GM23248 (cell line): ENCODE measurements at regions not wholly inside any gene's neighbourhood (a gene's known extent, or its start where the extent isn't known, plus 50 kb on each side); places are given as distances from the start of the nearest gene placed in this dataset.

Experiments
- DNase-seq: peaks from one replicate; pipeline ENCODE4 v3.0.0-alpha.2; 2015
- H2AFZ ChIP-seq: fragments of 200-600 bp; sonication (generic); 2 replicates; pipeline ENCODE4 v1.6.1; 2016; ENCODE audit warnings: antibody characterized with exemption
- H3F3A ChIP-seq: fragments of 200-600 bp; sonication (generic); 2 replicates; pipeline ENCODE4 v1.6.1; 2016; ENCODE audit warnings: mild to moderate bottlenecking, antibody characterized with exemption, mixed run types; ENCODE audit not compliant: insufficient read depth
- H3K27ac ChIP-seq: fragments of 200-600 bp; sonication (generic); 2 replicates; pipeline ENCODE4 v1.5.1; 2016; ENCODE audit warnings: mild to moderate bottlenecking
- H3K27me3 ChIP-seq: fragments of 200-600 bp; sonication (generic); replicated peaks from 2 replicates; pipeline ENCODE4 v1.6.1; 2016; ENCODE audit warnings: mild to moderate bottlenecking; ENCODE audit not compliant: insufficient read depth
- H3K36me3 ChIP-seq: fragments of 200-600 bp; sonication (generic); 2 replicates; pipeline ENCODE4 v1.6.1; 2016; ENCODE audit warnings: low read depth, mild to moderate bottlenecking
- H3K4me1 ChIP-seq: fragments of 200-600 bp; sonication (generic); 2 replicates; pipeline ENCODE4 v1.6.1; 2016; ENCODE audit warnings: mild to moderate bottlenecking; ENCODE audit not compliant: insufficient read depth
- H3K4me2 ChIP-seq: fragments of 200-600 bp; sonication (generic); one replicate; pipeline ENCODE4 v1.6.1; 2016; ENCODE audit warnings: mild to moderate bottlenecking; ENCODE audit not compliant: unreplicated experiment
- H3K4me3 ChIP-seq: fragments of 200-600 bp; sonication (generic); 2 replicates; pipeline ENCODE4 v1.5.1; 2016; ENCODE audit warnings: mild to moderate bottlenecking
- H3K79me2 ChIP-seq: fragments of 200-600 bp; sonication (generic); 2 replicates; pipeline ENCODE4 v1.6.1; 2016; ENCODE audit warnings: mild to moderate bottlenecking; ENCODE audit not compliant: insufficient read depth
- H3K9ac ChIP-seq: fragments of 200-600 bp; sonication (generic); 2 replicates; pipeline ENCODE4 v1.6.1; 2016; ENCODE audit warnings: mild to moderate bottlenecking
- H3K9me2 ChIP-seq: fragments of 200-600 bp; sonication (generic); 2 replicates; pipeline ENCODE4 v1.6.1; 2016; ENCODE audit warnings: mixed run types, mild to moderate bottlenecking, moderate library complexity; ENCODE audit not compliant: insufficient read depth
- H3K9me3 ChIP-seq: fragments of 200-600 bp; sonication (generic); one replicate; pipeline ENCODE4 v1.6.1; 2017; ENCODE audit warnings: low read depth
- H4K20me1 ChIP-seq: fragments of 200-600 bp; sonication (generic); 2 replicates; pipeline ENCODE4 v1.6.0; 2016; ENCODE audit not compliant: insufficient read depth
- EZH2 ChIP-seq: fragments of 200-600 bp; sonication (generic); IDR thresholded peaks from 2 replicates; pipeline ENCODE4 v1.6.1; 2018; ENCODE audit warnings: antibody characterized with exemption, mild to moderate bottlenecking; ENCODE audit not compliant: insufficient read depth, poor library complexity, severe bottlenecking
- EZH2phosphoT487 ChIP-seq: fragments of 200-600 bp; sonication (generic); IDR thresholded peaks from 2 replicates; pipeline ENCODE4 v1.6.1; 2018; ENCODE audit warnings: antibody characterized with exemption, moderate library complexity, mild to moderate bottlenecking, low read depth; ENCODE audit not compliant: insufficient read depth
- WGBS, 2 experiments: methylation state at CpG; one replicate each; pipeline ENCODE4 v1.1.6; 2015 to 2017; ENCODE audit warnings: low lambda C conversion rate in 2 of 2, low coverage in 1 of 2; ENCODE audit errors: missing lambda C conversion rate in 2 of 2; 5-methylcytosine and 5-hydroxymethylcytosine counted together
- in situ Hi-C: fragments of 300-500 bp; cut with MboI; formaldehyde crosslinking; loops from 2 replicates; pipeline ENCODE4 v1.15.0; 2020

DNA sequence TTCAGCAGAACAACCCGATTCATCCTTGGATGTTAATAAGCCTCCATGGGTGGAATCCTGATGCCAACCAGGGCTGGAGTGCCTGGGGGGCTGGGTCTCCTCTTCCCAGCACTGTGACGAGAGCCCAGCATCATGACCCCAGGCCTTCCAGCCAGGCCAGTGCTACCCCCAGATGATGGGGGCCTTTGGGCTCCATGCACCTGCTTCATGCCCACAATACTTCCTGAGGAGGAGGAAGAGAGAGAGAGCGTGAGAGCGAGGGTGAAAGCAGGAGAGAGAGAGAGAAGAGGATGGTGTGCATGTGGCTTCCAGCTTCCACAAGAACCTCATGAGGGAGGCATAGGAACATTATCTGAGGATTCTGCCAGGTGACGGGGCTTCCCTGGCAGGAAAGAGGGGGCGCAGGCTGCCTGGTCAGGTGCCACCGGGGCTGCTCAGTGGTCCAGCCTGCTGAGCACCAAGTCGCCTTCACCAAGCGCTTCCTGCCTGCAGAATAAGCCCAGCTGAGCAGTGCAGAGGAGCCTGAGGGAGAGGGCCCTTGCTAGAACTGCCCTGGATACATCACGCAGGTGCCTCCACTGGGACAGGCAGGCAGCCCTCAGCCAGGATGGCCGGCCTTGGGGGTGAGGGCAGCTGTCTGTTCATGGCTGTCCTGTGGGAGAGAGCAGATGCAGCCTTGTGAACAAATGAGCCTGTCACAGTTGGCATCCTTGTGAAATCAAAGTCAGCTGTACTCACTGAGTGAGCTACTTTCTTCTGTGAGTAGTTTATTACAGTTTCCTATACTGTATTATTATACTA lies 243.3 kb upstream of the B3GAT1 start:
- H3K9me3 ChIP-seq = no peaks in the 10 kb centered on the region
- H3K27ac ChIP-seq = no peak overlapping the region
- no peak overlapping the region for H3K4me2 ChIP-seq
- H3K4me1 ChIP-seq = no peaks in the 10 kb centered on the region
- no peak overlapping the region for H3K9ac ChIP-seq
- no peaks in the 10 kb centered on the region for H3K36me3 ChIP-seq
- H3F3A ChIP-seq = no peaks in the 10 kb centered on the region
- no peaks in the 10 kb centered on the region for H4K20me1 ChIP-seq
- H3K4me3 ChIP-seq = no peak overlapping the region
- H3K27me3 ChIP-seq = no peaks in the 10 kb centered on the region
- 18 to 21% methylated on average over 11 of the region's 11 CpGs for WGBS, 2 experiments
- in situ Hi-C loops = no loop called here
- H3K79me2 ChIP-seq = no peaks in the 10 kb centered on the region
- no peak for TF ChIP-seq EZH2
- TF ChIP-seq EZH2phosphoT487 = no peak
- H3K9me2 ChIP-seq = no peaks in the 10 kb centered on the region
- DNase-seq = no peak
- no peak overlapping the region for H2AFZ ChIP-seq

DNA sequence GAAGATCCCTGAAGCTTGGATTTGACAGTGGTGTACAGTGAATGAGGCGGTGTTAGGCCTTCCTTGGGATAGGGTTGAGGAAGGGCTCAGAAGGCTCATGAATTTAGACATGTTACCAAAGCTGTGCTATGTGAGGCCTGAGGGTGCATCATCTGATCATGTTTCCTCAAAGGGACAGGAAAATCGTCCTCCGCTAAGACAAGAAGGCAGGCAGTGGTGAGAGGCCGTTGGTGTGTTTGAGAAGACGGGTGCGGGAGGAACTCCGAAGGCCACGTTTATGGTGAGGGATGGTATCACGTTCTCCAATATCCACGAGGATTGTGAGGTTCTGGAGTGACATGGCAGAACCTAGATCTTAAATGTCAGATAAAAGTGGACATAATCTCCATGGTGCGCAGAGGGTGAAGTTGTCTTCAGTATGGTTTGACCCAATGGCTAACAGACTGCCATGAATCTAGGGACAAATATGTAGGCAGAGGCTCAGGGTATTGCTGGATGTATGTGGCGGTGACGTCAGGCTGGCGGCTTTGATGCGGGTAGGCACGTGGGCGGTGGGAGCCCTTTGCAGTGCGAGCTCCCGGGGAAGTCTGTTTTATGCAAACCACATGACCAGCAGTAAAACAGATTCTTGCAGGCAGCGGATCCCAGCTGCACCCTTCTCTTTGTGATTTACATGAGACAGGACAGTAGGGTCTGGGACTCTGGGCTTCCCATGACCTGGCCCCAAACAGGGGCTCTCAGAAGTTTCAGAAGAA lies 242.3 kb upstream of the B3GAT1 start:
- 23 to 29% methylated on average over 19 to 20 of the region's 20 CpGs for WGBS, 2 experiments
- Histone ChIP-seq H3K9me2 (no peaks in the 10 kb centered on the region), H3K79me2 (no peaks in the 10 kb centered on the region), H4K20me1 (no peaks in the 10 kb centered on the region), H3K9ac (no peak overlapping the region), H3K36me3 (no peaks in the 10 kb centered on the region), H3K9me3 (no peaks in the 10 kb centered on the region), H3K27me3 (no peaks in the 10 kb centered on the region), H3F3A (no peaks in the 10 kb centered on the region), H3K4me1 (no peaks in the 10 kb centered on the region), H2AFZ (no peak overlapping the region), H3K4me3 (no peak overlapping the region), H3K4me2 (no peak overlapping the region), H3K27ac (no peak overlapping the region)
- in situ Hi-C loops = no loop called here
- no peak for TF ChIP-seq EZH2
- no peak for TF ChIP-seq EZH2phosphoT487
- no peak for DNase-seq

DNA sequence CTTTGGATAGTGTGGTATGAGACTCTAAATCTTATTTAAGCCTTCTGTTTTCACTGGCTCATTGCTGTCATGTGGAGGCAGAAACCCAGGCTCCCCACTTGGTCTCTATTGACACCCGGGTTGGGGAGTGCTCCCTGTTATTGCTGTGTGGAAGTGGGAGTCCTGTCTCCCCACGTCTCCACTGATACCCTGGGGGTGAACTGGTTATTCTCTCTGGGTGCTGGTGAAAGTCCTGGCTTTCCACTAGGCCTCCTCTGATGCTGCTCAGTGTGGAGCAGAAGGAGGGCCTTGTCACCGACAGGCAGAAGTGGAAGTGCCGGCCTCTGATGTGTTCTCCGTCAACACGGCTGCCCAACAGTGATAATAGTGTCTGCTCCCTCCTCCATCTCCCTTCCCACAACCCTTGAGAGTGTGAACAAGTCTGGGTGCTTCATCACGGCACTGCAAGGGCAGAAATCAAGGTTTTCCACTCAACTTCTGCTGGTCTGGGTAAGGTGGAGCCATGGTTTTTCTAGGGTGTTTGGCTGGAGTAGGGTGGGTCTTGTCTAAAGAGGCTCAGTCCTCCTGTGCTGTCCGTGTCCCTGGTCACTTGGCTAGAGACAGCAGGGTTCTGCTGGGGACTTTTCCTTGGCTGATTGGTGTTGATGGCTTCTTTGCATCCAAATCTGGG lies 240.7 kb upstream of the B3GAT1 start:
- Histone ChIP-seq H3F3A (no peaks in the 10 kb centered on the region), H3K27ac (no peak overlapping the region), H2AFZ (no peak overlapping the region), H3K4me3 (no peak overlapping the region), H3K9me2 (no peaks in the 10 kb centered on the region), H3K9ac (no peak overlapping the region), H3K36me3 (no peaks in the 10 kb centered on the region), H4K20me1 (no peaks in the 10 kb centered on the region), H3K4me2 (no peak overlapping the region), H3K27me3 (no peaks in the 10 kb centered on the region), H3K9me3 (no peaks in the 10 kb centered on the region), H3K4me1 (no peaks in the 10 kb centered on the region), H3K79me2 (no peaks in the 10 kb centered on the region)
- no peak for TF ChIP-seq EZH2phosphoT487
- TF ChIP-seq EZH2 = no peak
- DNase-seq = no peak
- in situ Hi-C loops = no loop called here
- 22% methylated on average over 8 of the region's 8 CpGs for WGBS, 2 experiments

DNA sequence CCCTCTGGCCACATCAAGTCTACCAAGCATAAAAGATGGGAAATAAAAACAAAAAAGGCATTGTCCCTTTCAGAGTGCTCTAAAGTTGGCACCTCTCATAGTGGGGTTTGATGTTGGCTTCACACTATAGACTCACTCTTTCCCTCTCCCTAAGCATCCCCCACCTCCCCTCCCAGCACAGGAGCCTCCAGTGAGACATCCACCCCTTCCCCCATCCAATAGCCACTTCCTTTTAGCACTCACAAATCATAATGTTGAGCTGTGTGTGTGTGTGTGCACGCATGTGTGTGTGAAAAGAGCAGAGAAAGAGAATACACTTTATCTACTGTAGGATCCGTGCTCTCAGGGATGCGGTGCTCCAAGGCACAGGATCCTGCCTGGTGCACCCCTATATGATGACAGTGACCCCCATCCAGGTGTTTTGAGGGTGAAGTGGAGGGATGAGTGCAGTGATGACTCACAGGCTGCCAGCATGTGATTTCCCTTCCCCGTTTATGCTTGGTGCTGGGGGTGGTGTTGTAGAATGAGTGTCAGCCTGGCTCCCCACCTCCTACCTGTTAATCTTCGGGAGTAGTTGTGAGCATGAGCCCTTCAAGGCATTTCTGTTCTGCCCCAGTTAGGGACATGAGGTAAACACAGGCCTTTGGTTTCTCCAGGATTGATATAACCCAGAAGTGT lies 235.2 kb upstream of the B3GAT1 start:
- Histone ChIP-seq H3F3A (no peaks in the 10 kb centered on the region), H2AFZ (no peak overlapping the region), H3K4me3 (no peak overlapping the region), H4K20me1 (no peaks in the 10 kb centered on the region), H3K9me2 (no peaks in the 10 kb centered on the region), H3K36me3 (no peaks in the 10 kb centered on the region), H3K79me2 (no peaks in the 10 kb centered on the region), H3K9ac (no peak overlapping the region), H3K27me3 (no peaks in the 10 kb centered on the region), H3K4me1 (no peaks in the 10 kb centered on the region), H3K27ac (no peak overlapping the region), H3K4me2 (no peak overlapping the region), H3K9me3 (no peaks in the 10 kb centered on the region)
- no peak for DNase-seq
- TF ChIP-seq EZH2 = no peak
- TF ChIP-seq EZH2phosphoT487 = no peak
- in situ Hi-C loops = no loop called here
- 6 to 9% methylated on average over 5 of the region's 5 CpGs for WGBS, 2 experiments
